ENCODE measurements at regions not wholly inside any gene's neighbourhood (a gene's known extent, or its start where the extent isn't known, plus 50 kb on each side); places are given as distances from the start of the nearest gene placed in this dataset.
"Not testable (repeated sequence)": the region's sequence is repeated elsewhere in the genome, so short reads cannot be mapped to it uniquely, and the experiment has no call there.

DNA sequence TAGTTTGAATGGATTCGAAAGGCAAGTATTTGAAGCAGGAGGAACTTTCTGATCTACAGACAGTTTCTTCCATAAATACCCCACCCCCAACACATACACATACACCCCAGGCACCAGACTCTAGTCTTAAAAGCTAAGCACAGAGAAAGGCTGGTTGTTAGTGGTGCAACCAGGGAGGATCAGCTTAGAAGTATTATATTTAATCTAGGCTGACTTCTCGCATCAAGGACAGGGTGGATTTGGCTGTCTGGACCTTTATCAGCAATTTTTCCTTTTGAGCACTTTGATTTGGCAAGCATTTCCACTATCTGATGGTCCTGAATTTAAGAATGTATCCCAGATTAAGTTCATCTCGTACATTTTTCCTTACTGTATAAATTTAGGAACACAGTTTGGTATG is 1489.8 kb upstream of the FLRT2 start:
- no peak for DNase-seq

DNA sequence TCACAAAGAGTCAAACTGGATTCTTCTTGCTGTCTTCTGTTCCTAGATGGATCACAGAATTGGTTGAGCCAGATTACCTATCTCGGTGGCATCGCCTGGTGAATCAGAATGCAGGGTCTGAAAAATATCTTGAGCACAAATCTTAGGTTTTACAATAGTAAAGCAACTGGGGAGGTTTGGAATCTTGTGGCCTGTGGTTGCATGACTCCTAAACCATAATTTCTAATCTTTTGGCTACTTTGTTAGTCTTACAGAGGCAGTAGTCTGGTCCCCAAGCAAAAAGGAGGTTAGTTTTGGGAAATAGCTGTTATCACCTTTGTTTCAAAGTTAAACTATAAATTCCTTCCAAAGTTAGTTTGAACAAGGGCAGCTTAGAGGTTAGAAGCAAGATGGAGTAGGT is 1488.5 kb upstream of the FLRT2 start:
- DNase-seq: no peak

DNA sequence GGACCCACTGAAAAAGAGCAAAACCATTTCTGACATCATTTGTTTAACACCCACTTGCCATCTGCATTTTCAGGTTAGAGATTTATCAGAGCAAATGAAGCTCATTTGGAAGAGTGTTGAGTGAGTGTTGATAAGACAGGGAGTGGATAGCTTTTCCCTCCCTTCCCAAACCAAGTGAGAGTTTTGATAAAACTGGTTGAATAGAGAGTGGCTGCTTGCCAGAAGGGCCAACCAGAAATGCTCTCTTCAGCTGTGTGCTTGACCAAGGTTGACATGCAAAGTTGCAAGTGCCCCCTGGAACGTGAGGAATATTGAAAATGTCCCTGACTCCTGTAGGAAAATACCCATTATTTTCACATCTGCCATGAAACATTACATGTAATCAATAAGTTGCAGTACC is 1487.0 kb upstream of the FLRT2 start:
- no peak for DNase-seq

DNA sequence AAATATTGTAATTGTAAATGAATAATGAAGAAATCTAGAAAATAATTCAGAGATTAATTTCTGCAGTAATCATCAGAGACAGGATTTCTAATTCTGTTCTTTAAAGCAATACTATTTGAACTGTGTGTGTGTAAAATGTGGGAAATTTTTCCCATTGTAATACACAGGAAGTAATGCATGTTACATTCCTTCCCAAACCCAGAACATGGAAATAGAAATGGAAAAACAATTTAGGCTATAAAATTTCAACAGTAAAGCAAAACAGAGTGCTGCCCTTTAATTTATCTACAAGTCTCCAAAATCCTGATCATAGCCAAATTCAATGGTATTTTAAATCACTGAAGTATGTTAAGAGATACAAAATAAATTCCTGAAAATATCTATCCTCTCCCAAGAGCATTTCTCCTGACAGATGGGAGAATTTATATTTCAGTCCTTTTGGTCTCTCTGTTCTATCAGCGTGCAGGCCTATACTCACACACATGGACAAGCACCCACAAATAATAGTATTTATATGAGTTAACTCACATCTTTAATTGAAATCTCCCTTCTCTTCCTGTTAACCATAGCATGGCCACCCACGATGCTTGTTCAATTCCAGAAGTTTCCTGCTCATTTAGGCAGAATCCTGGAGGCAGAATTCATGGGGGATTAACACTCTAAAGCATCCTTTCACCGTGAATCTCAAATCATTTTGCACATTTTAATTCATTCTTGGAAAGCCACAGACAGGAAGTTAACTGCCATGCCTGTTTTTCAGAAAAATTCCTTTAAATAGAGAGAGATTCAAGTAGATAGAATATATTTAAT is 1465.4 kb upstream of the FLRT2 start:
- DNase-seq: no peak

DNA sequence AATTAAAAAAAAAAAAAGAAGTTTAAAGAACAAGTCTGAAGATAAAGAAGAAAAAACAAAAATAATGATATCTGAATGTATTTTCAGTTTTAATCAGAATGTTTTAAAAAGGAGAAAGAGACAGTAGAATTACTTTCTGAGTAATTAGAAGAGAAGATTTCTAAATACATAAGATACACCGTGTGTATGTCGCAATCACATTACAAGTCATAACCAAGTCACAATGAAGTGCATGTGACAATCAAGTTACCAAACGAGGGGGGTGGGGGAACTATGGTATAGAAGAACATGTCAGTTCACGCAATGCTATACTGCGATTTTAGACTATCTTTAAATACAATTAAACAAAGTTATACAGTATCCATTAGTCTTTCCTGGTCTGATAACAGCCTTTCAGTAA is 1464.1 kb upstream of the FLRT2 start:
- DNase-seq: no peak

DNA sequence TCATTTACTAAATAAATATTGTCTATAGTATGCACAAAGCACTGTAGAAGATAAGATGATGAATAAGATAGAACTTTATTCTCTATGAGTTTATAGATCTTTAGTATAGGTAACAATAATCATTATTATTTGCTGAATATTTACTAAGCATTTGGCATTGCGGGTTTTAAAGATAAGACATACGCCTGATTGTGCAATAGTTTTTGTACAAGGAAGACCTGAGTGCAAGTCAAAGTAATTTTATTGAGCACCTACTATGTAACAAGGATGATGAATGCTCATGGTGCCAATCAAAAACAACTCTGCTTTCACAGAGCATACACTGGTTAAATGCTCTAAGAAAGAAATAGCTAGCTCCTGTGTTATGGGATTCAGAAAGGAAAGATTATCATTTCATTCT is 1461.7 kb upstream of the FLRT2 start:
- no peak for DNase-seq

DNA sequence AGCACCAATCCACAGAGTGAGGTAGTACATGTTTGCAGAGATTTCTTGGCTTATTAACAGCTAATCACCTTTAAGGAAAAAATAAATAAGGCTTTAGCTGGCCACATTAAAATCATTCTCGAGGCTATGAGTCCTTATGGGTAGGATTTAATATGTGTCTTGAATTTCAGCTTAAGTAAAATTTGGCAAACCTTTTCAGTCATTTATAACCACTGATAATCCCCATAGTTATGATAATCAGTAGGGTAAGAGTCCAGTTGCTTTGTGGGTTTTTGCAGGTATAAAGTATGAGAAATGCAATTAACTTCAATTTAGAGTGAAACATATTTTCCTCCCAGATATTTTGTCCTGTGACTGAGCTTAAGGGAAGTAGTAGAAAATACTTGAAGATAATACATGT is 1458.9 kb upstream of the FLRT2 start:
- DNase-seq: no peak

DNA sequence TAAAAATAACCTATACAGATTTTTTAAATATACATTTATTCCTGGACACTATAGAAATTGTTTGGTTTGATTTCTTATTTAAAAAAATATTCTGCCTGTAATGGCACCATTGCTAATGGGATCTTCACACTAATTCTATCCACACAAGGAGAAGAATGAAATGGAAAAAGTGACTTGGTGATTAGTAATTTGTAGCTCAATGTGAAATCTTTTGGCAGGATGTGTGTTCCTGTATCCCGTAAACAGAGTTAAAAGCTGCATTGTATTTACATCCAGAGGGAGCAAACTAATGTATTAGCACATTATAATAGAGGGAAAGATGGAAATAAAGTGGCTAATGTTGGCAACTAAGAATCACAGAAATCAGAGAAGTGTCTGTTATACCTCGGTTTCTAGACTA is 1455.3 kb upstream of the FLRT2 start:
- DNase-seq: no peak

DNA sequence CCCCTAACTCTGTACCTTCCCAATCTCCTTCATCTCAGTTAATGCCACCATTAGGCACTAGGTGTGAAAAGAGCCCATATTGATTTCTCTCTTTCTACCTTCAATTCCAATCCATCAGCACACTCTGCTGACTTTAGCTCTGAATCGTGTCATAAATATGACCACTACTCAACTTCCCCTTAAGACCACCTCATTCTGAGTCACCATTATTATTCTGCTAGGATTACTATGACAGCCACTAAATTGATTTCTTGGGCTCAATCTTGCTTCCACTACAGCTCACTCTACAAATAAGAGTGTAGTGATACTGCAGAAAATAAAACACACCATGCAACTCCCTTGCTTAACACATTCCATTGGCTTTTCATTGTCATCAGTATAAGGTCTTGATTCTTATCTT is 1449.0 kb upstream of the FLRT2 start:
- no peak for DNase-seq

DNA sequence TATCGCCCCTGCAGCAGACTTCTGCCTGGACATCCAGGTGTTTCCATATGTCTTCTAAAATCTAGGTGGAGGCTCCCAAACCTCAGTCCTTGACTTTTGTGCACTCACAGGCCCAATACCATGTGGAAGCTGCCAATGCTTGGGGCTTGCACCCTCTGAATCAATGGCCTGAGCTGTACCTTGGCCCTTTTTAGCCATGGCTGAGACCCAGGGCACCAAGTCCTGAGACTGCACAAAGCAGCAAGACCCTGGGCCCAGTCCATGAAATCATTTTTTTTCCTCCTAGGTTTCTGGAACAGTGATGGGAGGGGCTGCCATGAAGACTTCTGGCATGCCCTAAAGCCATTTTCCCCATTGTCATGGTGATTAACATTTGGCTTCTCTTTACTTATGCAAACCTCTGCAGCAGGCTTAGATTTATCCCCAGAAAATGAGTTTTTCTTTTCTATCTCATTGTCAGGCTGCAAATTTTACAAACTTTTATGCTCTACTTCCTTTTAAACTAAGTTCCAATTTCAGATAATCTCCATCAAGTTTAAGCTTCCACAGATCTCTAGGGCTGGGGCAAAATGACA is 1445.8 kb upstream of the FLRT2 start:
- DNase-seq: no peak

DNA sequence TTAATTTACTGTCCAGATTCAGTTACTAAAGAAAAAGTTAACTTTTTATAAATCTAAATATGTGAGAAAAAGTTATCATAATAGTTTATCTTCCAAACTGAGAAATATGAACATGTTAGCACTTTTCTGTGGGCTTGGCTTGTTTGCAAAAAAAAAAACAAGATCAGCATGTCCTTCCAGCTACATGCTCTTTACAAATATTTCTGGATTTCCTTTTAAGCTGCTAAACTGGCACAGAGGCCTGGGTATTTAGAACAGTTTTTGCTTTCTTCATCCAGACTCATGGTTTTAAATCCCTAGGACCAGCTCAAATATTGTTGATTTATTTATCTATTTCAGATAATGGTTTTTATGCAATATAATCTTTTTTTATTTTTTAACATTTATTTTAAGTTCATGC is 1444.5 kb upstream of the FLRT2 start:
- DNase-seq: no peak

DNA sequence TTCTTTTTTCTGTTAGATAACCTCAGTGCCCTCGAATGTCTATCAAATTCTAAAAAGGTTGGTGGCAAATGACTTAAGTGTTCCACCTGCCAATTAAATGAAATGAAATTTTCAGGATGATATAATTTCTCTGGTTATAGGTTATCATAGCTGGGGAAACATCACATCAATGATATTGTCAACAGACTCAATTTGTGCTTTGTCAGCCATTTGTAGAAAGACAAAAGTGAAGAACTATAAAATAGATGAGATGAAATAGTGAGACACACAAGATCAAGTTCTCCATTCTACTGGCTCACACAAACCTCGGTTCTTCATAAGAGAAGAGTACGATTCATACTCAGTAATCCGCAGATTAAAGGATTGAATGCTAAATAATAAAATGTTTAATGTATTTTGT is 1443.2 kb upstream of the FLRT2 start:
- DNase-seq: no peak

DNA sequence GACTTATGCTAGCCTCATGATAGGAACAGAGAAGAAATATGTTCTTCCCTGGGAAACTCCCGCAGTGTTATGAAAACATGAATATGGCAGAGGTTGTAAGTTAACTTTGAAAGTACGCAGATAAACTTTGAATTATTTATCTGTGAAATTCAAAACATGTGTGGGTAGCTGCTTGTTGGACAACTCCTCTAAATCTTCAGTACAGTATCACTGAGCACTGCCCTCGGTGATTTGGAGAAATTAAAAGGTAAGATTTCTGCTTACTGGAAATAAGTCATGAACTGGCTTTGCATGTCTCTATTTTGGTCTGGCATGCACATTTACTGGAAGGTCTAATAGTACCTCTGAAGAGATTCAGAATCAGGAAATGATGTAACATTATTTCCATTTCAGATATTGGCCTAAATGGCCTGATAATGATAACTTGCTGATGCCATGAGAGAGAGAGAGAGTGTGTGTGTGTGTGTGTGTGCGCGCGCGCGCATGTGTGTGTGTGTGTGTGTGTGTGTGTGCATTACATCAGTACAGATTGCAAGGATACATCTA is 1441.9 kb upstream of the FLRT2 start:
- DNase-seq: no peak

DNA sequence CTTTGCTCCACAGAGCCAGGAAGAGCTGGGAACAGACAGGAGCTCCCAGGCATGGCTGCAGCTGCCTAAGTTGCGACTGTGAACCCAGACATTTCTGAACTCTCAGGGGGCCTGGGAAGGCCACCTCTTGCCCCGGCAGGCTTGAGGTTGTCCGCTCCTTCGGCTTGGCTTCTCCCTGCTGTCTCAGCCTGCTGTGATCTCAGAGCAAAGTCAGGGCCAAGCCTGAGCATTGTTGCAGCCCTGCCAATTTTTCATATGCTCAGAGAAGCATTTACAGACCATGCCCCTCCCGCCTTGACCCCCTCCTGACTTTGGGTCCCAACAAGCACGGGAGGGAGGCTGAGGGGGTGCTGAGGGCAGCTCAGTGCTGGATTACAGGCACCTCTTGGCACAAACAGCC is 1439.1 kb upstream of the FLRT2 start:
- DNase-seq: no peak

DNA sequence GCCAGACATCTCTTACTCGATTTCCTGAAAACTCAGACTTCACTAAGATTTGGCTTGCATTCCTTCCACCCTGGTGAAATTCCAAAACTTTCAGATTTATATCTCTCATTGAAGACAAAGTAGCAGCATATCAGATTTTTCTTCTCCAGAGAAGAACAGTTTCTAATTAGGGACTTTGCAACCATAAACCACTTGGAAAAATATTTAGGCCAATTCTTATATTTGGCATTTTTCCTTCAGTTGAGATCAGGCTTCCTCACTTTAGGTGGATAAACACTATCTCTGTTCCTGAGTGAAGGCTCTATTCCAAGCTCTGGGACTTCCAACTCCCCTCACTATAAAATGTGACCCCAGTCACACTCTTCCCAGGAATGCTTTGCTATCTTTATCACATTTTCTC is 1434.3 kb upstream of the FLRT2 start:
- no peak for DNase-seq

DNA sequence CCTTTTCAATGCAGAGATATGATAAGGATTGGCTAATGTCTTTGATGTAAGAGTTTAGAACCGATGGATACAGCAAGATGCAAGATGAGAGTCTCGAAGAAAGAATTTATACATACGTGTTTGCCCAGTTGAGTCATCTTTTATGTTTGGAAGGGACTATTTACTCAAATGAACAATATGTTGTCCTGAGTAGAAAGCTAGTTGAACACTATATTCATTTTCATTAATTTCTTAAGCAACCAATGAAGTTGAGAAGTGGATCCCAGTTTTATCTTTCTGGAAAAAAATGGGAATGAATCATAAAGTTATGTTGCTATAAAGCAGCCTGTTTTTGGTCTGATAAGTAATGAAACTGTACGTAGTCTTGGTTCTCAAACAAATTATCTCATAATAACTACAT is 1431.7 kb upstream of the FLRT2 start:
- DNase-seq: peak; percentile 23

DNA sequence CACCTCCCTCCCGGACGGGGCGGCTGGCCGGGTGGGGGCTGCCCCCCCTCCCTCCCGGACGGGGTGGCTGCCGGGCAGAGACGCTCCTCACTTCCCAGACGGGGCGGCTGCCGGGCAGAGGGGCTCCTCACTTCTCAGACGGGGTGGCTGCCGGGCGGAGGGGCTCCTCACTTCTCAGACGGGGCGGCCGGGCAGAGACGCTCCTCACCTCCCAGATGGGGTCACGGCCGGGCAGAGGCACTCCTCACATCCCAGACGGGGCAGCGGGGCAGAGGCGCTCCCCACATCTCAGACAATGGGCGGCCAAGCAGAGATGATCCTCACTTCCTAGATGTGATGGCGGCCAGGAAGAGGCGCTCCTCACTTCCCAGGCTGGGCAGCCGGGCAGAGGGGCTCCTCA is 1430.4 kb upstream of the FLRT2 start:
- DNase-seq: not testable (repeated sequence)

DNA sequence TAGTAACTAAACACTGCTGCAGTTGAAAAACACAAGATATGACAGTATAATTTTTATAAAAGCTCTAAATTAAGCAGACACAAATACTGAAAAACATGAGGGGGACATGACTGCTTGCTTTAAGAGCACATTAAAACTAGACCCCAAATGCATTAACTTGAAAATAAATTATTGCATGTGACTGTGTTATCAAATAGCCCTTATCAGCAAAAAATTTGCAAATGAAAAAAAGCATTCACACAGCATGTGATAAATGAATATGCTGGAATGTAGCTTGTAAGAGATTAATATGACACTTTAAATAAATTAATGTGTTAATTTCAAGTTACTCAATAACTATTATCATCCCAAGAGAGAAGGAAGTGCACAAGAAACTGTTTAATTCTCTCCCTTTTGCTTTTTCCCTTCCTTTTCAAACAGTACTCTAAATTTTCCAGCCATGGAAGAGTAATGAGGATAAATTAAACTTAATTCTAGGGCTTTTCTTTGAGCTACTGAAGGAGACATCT is 1422.1 kb upstream of the FLRT2 start:
- no peak for DNase-seq

DNA sequence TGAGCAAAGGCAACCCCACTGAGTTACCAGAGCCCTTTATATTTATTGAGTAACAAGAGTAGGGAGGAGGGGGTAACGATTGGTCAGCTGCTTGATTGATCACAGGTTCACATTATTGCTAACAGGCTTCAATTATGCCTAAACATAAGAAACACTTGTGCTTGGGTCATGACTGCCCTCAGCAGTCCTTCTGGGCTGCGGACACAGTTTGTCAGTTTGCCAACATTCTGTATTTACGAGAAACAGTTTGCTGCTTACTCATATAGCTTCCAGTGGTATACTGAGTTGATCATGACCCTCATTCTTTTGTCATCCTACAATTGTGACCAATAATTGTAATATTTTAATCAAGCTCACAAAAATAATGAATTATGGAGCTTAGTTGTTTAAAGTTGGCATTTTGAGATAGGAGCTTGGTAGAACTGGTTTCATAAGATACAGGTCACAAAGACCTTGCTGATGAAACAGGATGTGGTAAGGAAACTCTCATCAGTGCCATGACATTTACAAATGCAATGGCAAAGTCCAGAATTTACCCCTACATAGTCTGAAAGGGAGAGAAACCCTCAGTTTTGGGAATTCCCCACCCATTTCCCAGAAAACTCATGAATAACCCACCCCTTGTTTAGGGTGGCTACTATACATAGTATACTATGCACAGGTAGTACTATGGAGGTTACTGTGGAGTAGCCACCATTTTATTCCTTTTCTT is 1421.0 kb upstream of the FLRT2 start:
- no peak for DNase-seq

DNA sequence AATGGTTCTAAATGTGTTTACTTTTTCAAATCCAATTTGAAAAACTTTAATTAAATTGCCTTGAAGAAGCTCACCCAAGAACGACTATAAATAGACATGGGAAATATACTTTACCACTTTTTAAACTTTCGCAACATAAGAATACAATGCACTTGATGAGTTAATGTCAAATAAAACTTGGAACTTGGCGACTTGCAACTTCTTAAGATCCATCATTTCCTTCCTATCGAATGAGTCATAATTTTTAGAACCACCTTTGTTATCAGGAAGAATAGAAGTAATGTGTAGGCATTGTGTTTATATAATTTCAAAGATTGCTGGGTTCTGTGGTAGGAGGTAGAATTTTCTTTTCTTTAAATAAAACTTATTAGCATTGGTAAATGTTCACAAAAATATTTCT is 1417.4 kb upstream of the FLRT2 start:
- no peak for DNase-seq

DNA sequence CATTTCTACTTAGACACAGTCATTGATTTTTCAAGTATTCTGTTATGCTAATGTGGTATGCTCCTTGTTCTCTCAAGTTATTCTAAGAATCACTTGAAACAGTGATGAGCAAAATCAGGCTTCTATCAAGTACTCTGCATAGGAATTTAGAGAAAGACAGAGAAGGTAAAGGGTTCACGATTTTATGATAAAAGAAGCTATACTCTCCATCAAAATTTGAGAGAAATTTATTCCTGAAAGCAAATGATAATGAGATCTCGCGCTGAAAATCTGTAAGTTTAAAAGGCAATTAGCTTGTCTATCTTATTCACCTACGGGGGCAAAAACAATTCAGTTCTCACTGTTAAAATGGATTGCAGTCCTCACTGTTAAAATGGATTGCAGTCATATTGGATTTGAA is 1404.3 kb upstream of the FLRT2 start:
- DNase-seq: no peak

DNA sequence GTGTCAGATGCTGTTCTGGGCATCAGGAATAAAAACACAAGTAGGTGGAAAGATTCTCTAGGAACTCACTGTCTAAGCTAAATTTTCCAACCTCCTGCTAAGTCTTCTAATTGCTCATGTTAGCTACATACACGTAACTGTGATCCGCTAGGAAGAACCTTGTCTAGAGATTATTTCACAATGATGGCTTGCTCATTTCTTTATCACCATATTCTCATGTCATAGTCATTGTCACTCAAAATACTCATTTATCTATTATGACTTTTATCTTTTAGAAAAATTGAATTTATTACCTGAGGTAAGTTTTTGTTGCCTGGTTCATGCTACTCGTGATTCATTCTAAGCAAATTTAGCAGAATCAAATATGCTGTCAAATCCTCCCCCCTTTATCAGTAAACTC is 1402.4 kb upstream of the FLRT2 start:
- no peak for DNase-seq

DNA sequence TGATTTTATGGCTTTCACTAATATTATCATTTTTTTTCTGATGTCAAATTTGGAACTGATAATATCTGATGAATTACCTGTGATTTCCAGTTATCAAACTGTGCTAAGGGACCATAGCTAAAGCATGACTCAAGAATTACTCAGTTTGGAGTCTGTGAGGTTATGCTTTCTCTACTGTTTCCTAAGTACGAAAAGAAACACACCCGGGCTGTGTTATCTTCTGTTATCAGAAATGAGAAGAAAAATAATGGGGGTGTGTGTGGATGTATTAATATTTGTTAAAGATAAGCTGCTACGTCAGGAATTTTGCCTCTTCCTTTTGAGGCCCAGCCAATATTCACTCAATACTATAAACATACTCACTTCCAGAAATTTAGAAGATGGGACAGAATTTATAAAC is 1401.9 kb upstream of the FLRT2 start:
- no peak for DNase-seq

DNA sequence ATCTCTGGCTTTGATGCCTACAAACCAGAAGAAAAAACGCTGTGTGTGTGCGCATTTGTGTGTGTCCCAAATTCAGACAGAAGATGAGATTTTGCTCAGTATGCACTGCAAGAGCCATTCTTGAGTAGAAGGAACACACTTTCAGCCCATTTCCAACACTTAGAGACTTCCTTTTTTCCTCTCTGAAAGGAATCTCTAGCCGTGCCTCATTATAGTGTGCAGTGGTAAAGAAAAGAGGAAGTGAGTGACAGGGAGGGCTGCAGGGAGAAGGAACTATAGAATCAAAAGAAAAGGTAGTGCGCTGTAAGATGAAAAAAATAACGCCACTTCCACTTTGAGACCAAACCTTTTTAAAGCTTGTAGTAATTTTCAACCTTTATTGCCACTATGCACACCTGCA is 1400.9 kb upstream of the FLRT2 start:
- no peak for DNase-seq

Measured in DMS53 (cell line).